Activated B cell treated with CpG ODN at 0.5 μM for 24 hours (primary cell): ENCODE measurements at regions not wholly inside any gene's neighbourhood (a gene's known extent, or its start where the extent isn't known, plus 50 kb on each side); places are given as distances from the start of the nearest gene placed in this dataset.

ENCODE experiments used
- ATAC-seq: fragments of 200-7000 bp; cut with Tn5 transposase; one replicate; pipeline ENCODE4 v1.10.0; 2021; ENCODE audit warnings: low read depth, mild to moderate bottlenecking, moderate library complexity
- CTCF ChIA-PET: fragments of 350-600 bp; sonication (Branson Sonifier 250); formaldehyde crosslinking; loops from one replicate; lab custom pipeline; 2021; ENCODE audit warnings: antibody characterized with exemption; lab: Charles Lee
- POLR2A ChIA-PET: fragments of 350-600 bp; sonication (Branson Sonifier 250); formaldehyde crosslinking; loops from one replicate; lab custom pipeline; 2021; ENCODE audit warnings: antibody characterized with exemption; lab: Charles Lee
- DNase-seq: peaks from one replicate; pipeline ENCODE4 v3.0.0; 2022
- H3K27ac Mint-ChIP-seq: one replicate; pipeline ENCODE4 v1.8.0; 2020; ENCODE audit warnings: mixed read lengths
- H3K27me3 Mint-ChIP-seq: one replicate; pipeline ENCODE4 v1.8.0; 2021; ENCODE audit warnings: mixed read lengths
- H3K36me3 Mint-ChIP-seq: one replicate; pipeline ENCODE4 v1.8.0; 2021; ENCODE audit warnings: low read depth, mixed read lengths
- H3K4me1 Mint-ChIP-seq: one replicate; pipeline ENCODE4 v1.8.0; 2021; ENCODE audit warnings: mixed read lengths
- H3K4me3 Mint-ChIP-seq: one replicate; pipeline ENCODE4 v1.8.0; 2020; ENCODE audit warnings: mild to moderate bottlenecking, mixed read lengths
- H3K9me3 Mint-ChIP-seq: one replicate; pipeline ENCODE4 v1.8.0; 2020; ENCODE audit warnings: mixed read lengths
- intact Hi-C: fragments of 100-400 bp; cut with micrococcal nuclease; formaldehyde crosslinking; loops from one replicate; pipeline ENCODE4 v1.15.1; 2024
- TF ChIP-seq, protein P1 (sequence below): fragments of 200-600 bp; IDR thresholded peaks from one replicate; pipeline ENCODE4 v1.8.0; 2022; ENCODE audit warnings: antibody characterized with exemption, mild to moderate bottlenecking

- ChIA-PET POLR2A (no interaction called here), CTCF (no interaction called here)
- no peaks in the 10 kb centered on the region for H3K9me3 Mint-ChIP-seq
- no peak overlapping the region for H3K27ac Mint-ChIP-seq
- no peak overlapping the region for H3K4me3 Mint-ChIP-seq
- ATAC-seq (no peak), DNase-seq (no peak)
- H3K27me3 Mint-ChIP-seq: peaks cover 30% of the 10 kb centered on the region
- TF ChIP-seq, protein P1, sequence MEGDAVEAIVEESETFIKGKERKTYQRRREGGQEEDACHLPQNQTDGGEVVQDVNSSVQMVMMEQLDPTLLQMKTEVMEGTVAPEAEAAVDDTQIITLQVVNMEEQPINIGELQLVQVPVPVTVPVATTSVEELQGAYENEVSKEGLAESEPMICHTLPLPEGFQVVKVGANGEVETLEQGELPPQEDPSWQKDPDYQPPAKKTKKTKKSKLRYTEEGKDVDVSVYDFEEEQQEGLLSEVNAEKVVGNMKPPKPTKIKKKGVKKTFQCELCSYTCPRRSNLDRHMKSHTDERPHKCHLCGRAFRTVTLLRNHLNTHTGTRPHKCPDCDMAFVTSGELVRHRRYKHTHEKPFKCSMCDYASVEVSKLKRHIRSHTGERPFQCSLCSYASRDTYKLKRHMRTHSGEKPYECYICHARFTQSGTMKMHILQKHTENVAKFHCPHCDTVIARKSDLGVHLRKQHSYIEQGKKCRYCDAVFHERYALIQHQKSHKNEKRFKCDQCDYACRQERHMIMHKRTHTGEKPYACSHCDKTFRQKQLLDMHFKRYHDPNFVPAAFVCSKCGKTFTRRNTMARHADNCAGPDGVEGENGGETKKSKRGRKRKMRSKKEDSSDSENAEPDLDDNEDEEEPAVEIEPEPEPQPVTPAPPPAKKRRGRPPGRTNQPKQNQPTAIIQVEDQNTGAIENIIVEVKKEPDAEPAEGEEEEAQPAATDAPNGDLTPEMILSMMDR: no peak
- intact Hi-C loops: no loop called here
- H3K4me1 Mint-ChIP-seq: no peaks in the 10 kb centered on the region
- H3K36me3 Mint-ChIP-seq: no peaks in the 10 kb centered on the region
These were observed 154.0 kb upstream of the KCNG1 start for GRCh38 chr20:51176876-51177275.

DNA sequence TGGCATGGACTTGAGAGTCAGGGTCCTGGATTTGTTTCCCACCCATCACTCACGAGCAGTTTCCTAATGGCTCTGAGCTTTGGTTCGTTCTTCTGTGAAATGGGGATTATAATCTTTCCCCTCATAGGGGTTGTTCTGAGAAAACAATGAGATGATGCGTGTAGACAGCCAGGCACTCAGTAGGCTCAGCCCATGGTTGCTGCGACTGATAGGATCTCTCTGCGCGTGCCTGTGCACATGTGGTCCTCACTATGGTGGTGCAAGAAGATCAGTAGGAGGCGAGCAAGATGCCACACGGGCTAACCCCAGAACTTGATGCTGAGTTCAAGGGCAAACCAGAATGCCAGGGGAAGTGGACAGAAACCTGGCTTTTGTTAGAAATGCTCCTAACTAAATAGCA is 153.5 kb upstream of the KCNG1 start:
- POLR2A ChIA-PET: no interaction called here
- H3K4me3 Mint-ChIP-seq: no peak overlapping the region
- peaks cover 31% of the 10 kb centered on the region for H3K27me3 Mint-ChIP-seq
- CTCF ChIA-PET: no interaction called here
- no peak for ATAC-seq
- no peaks in the 10 kb centered on the region for H3K4me1 Mint-ChIP-seq
- no peak overlapping the region for H3K27ac Mint-ChIP-seq
- DNase-seq: no peak
- TF ChIP-seq, protein P1: no peak
- intact Hi-C loops: no loop called here
- H3K9me3 Mint-ChIP-seq: no peaks in the 10 kb centered on the region
- H3K36me3 Mint-ChIP-seq: no peaks in the 10 kb centered on the region

- no peaks in the 10 kb centered on the region for H3K36me3 Mint-ChIP-seq
- ATAC-seq (no peak), DNase-seq (no peak)
- intact Hi-C loops: no loop called here
- POLR2A ChIA-PET: no interaction called here
- H3K27me3 Mint-ChIP-seq: peaks cover 31% of the 10 kb centered on the region
- H3K9me3 Mint-ChIP-seq: no peaks in the 10 kb centered on the region
- TF ChIP-seq, protein P1: no peak
- no peak overlapping the region for H3K27ac Mint-ChIP-seq
- H3K4me1 Mint-ChIP-seq: no peaks in the 10 kb centered on the region
- no peak overlapping the region for H3K4me3 Mint-ChIP-seq
- CTCF ChIA-PET: no interaction called here
These were observed 152.8 kb upstream of the KCNG1 start for GRCh38 chr20:51175724-51176123.

DNA sequence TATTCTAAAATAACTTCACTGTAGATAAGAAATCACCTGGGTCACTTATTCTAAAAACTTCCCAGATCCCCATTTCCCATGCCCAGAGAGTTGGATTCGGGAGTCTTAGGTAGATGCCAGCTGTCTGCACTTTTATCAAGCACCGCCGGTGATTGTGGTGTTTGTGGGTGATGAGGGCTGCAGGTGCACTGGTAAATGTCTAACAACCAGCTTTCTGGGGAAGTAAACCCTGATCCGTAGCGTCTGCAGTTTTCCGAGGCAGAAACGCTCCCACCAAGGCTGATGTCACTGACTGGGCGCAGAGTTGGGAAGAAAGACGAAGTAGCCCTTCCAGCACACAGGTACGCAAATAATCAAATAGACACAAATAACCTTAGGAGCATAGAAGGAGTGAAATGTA is 152.2 kb upstream of the KCNG1 start:
- H3K9me3 Mint-ChIP-seq: no peaks in the 10 kb centered on the region
- no peak for DNase-seq
- CTCF ChIA-PET: no interaction called here
- H3K4me1 Mint-ChIP-seq: no peaks in the 10 kb centered on the region
- no peaks in the 10 kb centered on the region for H3K36me3 Mint-ChIP-seq
- ATAC-seq: no peak
- peaks cover 31% of the 10 kb centered on the region for H3K27me3 Mint-ChIP-seq
- POLR2A ChIA-PET: no interaction called here
- intact Hi-C loops: no loop called here
- TF ChIP-seq, protein P1: no peak
- H3K27ac Mint-ChIP-seq: no peak overlapping the region
- no peak overlapping the region for H3K4me3 Mint-ChIP-seq

DNA sequence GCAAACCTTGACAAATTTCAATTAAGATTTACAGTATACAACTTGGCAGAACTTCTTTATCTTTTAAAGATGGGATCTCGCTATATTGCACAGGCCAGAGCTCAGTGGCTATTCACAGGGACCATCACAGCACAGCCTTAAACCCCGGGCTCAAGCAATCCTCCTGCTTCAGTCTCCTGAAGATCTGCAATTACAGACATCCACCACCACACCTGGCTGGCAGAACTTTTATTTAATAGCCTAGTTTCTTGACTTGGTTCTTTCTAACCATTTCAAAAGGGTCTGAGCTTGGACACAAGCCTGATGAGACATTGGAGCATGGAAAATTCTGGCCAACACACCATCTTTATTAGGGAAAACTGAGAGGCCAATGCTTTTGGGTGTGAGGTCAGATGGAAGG is 151.6 kb upstream of the KCNG1 start:
- H3K36me3 Mint-ChIP-seq: no peaks in the 10 kb centered on the region
- peaks cover 28% of the 10 kb centered on the region for H3K27me3 Mint-ChIP-seq
- peaks cover 3% of the 10 kb centered on the region for H3K9me3 Mint-ChIP-seq
- ChIA-PET POLR2A (no interaction called here), CTCF (no interaction called here)
- no peak overlapping the region for H3K4me3 Mint-ChIP-seq
- intact Hi-C loops: no loop called here
- no peak overlapping the region for H3K27ac Mint-ChIP-seq
- TF ChIP-seq, protein P1: no peak
- no peaks in the 10 kb centered on the region for H3K4me1 Mint-ChIP-seq
- no peak for ATAC-seq
- no peak for DNase-seq
